Colonic mucosa (tissue), 4 donors: ENCODE measurements at regions not wholly inside any gene's neighbourhood (a gene's known extent, or its start where the extent isn't known, plus 50 kb on each side); places are given as distances from the start of the nearest gene placed in this dataset.

Experiments
- DNase-seq: peaks from one replicate; pipeline ENCODE4 v3.0.0-alpha.2; 2020
- H3K27ac ChIP-seq: fragments of 200-600 bp; one replicate; pipeline ENCODE4 v1.8.0; 2021
- H3K27me3 ChIP-seq: fragments of 200-600 bp; one replicate; pipeline ENCODE4 v1.8.0; 2021
- H3K36me3 ChIP-seq: fragments of 200-600 bp; one replicate; pipeline ENCODE4 v1.8.0; 2021
- H3K4me1 ChIP-seq: fragments of 200-600 bp; one replicate; pipeline ENCODE4 v1.8.0; 2021; ENCODE audit warnings: mild to moderate bottlenecking
- H3K4me3 ChIP-seq: fragments of 200-600 bp; one replicate; pipeline ENCODE4 v1.8.0; 2021
- H3K9ac ChIP-seq, 2 donors: one replicate each; pipeline ENCODE4 v1.7.0; 2013; ENCODE audit warnings: control low read depth in 2 of 2, low read depth in 2 of 2, low read length in 2 of 2
- H3K9me3 ChIP-seq: fragments of 200-600 bp; one replicate; pipeline ENCODE4 v1.8.0; 2021
- CTCF ChIP-seq: fragments of 200-600 bp; IDR thresholded peaks from one replicate; pipeline ENCODE4 v1.8.0; 2022; ENCODE audit warnings: antibody characterized with exemption, mild to moderate bottlenecking
- intact Hi-C: fragments of 100-400 bp; cut with DNase I; formaldehyde crosslinking; loops from one replicate; pipeline ENCODE4 v1.14.1; 2022
- donor health status: healthy.
- donor health status: DM: no; HTN: no; CAD: no.
- donor health status: DM: no; HTN: no; CAD: no.

- Histone ChIP-seq H3K9me3 (no peaks in the 10 kb centered on the region), H3K4me3 (no peak overlapping the region), H3K27ac (no peak overlapping the region), H3K4me1 (no peaks in the 10 kb centered on the region), H3K36me3 (no peaks in the 10 kb centered on the region), H3K27me3 (no peaks in the 10 kb centered on the region), H3K9ac (no peak overlapping the region)
- intact Hi-C loops: no loop called here
- DNase-seq: peak; percentile 19
- TF ChIP-seq CTCF: no peak
These were observed 104.6 kb upstream of the SELENOK start for GRCh38 chr3:53996141-53996874.

GRCh38 chr3:53994986-53995603, 103.4 kb upstream of the SELENOK start:
- DNase-seq: no peak
- H3K9me3 ChIP-seq: no peaks in the 10 kb centered on the region
- no peak overlapping the region for H3K9ac ChIP-seq
- TF ChIP-seq CTCF: no peak
- intact Hi-C loops: no loop called here
- H3K4me1 ChIP-seq: no peaks in the 10 kb centered on the region
- no peak overlapping the region for H3K27ac ChIP-seq
- H3K36me3 ChIP-seq: no peaks in the 10 kb centered on the region
- no peaks in the 10 kb centered on the region for H3K27me3 ChIP-seq
- no peak overlapping the region for H3K4me3 ChIP-seq

- no peak for TF ChIP-seq CTCF
- no peak for DNase-seq
- Histone ChIP-seq H3K27me3 (no peaks in the 10 kb centered on the region), H3K36me3 (no peaks in the 10 kb centered on the region), H3K9ac (no peak overlapping the region), H3K4me3 (no peak overlapping the region), H3K27ac (no peak overlapping the region), H3K9me3 (no peaks in the 10 kb centered on the region), H3K4me1 (no peaks in the 10 kb centered on the region)
- intact Hi-C loops: no loop called here
These were observed 99.6 kb upstream of the SELENOK start for GRCh38 chr3:53991240-53991639.

- TF ChIP-seq CTCF: no peak
- H3K4me3 ChIP-seq: no peak overlapping the region
- no peaks in the 10 kb centered on the region for H3K36me3 ChIP-seq
- no peak for DNase-seq
- intact Hi-C loops: no loop called here
- H3K27ac ChIP-seq: no peak overlapping the region
- no peaks in the 10 kb centered on the region for H3K9me3 ChIP-seq
- H3K4me1 ChIP-seq: no peaks in the 10 kb centered on the region
- no peaks in the 10 kb centered on the region for H3K27me3 ChIP-seq
- no peak overlapping the region for H3K9ac ChIP-seq
These were observed 98.3 kb upstream of the SELENOK start for GRCh38 chr3:53989946-53990345.

GRCh38 chr3:53989451-53989850, 97.8 kb upstream of the SELENOK start:
- Histone ChIP-seq H3K27ac (no peak overlapping the region), H3K9ac (no peak overlapping the region), H3K9me3 (no peaks in the 10 kb centered on the region), H3K4me1 (no peaks in the 10 kb centered on the region), H3K27me3 (no peaks in the 10 kb centered on the region), H3K36me3 (no peaks in the 10 kb centered on the region), H3K4me3 (no peak overlapping the region)
- DNase-seq: no peak
- intact Hi-C loops: no loop called here
- no peak for TF ChIP-seq CTCF
